Neuronal stem cell (in vitro differentiated cells): ENCODE measurements at regions not wholly inside any gene's neighbourhood (a gene's known extent, or its start where the extent isn't known, plus 50 kb on each side); places are given as distances from the start of the nearest gene placed in this dataset.

Experiments
- DNase-seq: peaks from one replicate; pipeline ENCODE4 v3.0.0-alpha.2; 2013; ENCODE audit warnings: low spot score
- H2AFZ ChIP-seq: one replicate; pipeline ENCODE4 v1.6.1; 2013; ENCODE audit warnings: mild to moderate bottlenecking, low read length, inconsistent platforms
- H2AK5ac ChIP-seq: 2 replicates; pipeline ENCODE4 v1.6.1; 2013; ENCODE audit warnings: low read depth, mild to moderate bottlenecking, inconsistent platforms, low read length, moderate library complexity, mixed read lengths
- H2BK120ac ChIP-seq: 2 replicates; pipeline ENCODE4 v1.6.1; 2013; ENCODE audit warnings: low read depth, mild to moderate bottlenecking, inconsistent platforms, low read length, moderate library complexity, mixed read lengths
- H2BK12ac ChIP-seq: one replicate; pipeline ENCODE4 v1.6.1; 2013; ENCODE audit warnings: low read length, inconsistent platforms
- H2BK15ac ChIP-seq: 2 replicates; pipeline ENCODE4 v1.6.1; 2013; ENCODE audit warnings: mild to moderate bottlenecking, low read length, inconsistent platforms, mixed read lengths
- H2BK5ac ChIP-seq: one replicate; pipeline ENCODE4 v1.6.1; 2013; ENCODE audit warnings: inconsistent platforms, mild to moderate bottlenecking, low read length, moderate library complexity
- H3K14ac ChIP-seq: one replicate; pipeline ENCODE4 v1.6.1; 2013; ENCODE audit warnings: low read length, inconsistent platforms
- H3K18ac ChIP-seq: 2 replicates; pipeline ENCODE4 v1.6.1; 2013; ENCODE audit warnings: low read length, inconsistent platforms
- H3K23ac ChIP-seq: 2 replicates; pipeline ENCODE4 v1.6.1; 2013; ENCODE audit warnings: low read depth, mild to moderate bottlenecking, mixed read lengths, low read length, inconsistent platforms; ENCODE audit not compliant: poor library complexity
- H3K27ac ChIP-seq: replicated peaks from 3 replicates; pipeline ENCODE4 v1.5.1; 2013; ENCODE audit warnings: low read length, inconsistent platforms
- H3K27me3 ChIP-seq, 3 experiments: 2 replicates each; pipeline ENCODE4 v1.6.1; 2013; ENCODE audit warnings: low read length in 3 of 3, mild to moderate bottlenecking in 2 of 3, inconsistent platforms in 1 of 3, low read depth in 1 of 3, mixed read lengths in 1 of 3, moderate library complexity in 1 of 3; ENCODE audit not compliant: control insufficient read depth in 3 of 3, insufficient read depth in 3 of 3
- H3K36me3 ChIP-seq, 2 donors: replicated peaks in 1 of 2; 2 replicates each; pipeline ENCODE4 v1.6.1; 2013; ENCODE audit warnings: low read length in 2 of 2; ENCODE audit not compliant: control insufficient read depth in 2 of 2, insufficient read depth in 2 of 2
- H3K4ac ChIP-seq: 2 replicates; pipeline ENCODE4 v1.6.1; 2013; ENCODE audit warnings: inconsistent platforms, mild to moderate bottlenecking, low read length, moderate library complexity
- H3K4me1 ChIP-seq, 2 donors: 1 replicate in 1 of 2; 2 replicates in 1 of 2; pipeline ENCODE4 v1.6.1; 2013; ENCODE audit warnings: low read length in 2 of 2, low read depth in 1 of 2; ENCODE audit not compliant: control insufficient read depth in 2 of 2, insufficient read depth in 1 of 2
- H3K4me2 ChIP-seq: one replicate; pipeline ENCODE4 v1.6.1; 2013; ENCODE audit warnings: mild to moderate bottlenecking, low read length, inconsistent platforms; ENCODE audit not compliant: insufficient read depth, poor library complexity, severe bottlenecking
- H3K4me3 ChIP-seq, 2 donors: 2 replicates each; pipeline ENCODE4 v1.5.1; 2013; ENCODE audit warnings: low read length in 2 of 2, mild to moderate bottlenecking in 2 of 2, inconsistent platforms in 1 of 2, moderate library complexity in 1 of 2
- H3K79me1 ChIP-seq: one replicate; pipeline ENCODE4 v1.6.1; 2013; ENCODE audit warnings: low read depth, mild to moderate bottlenecking, inconsistent platforms, low read length, moderate library complexity
- H3K9ac ChIP-seq: one replicate; pipeline ENCODE4 v1.6.1; 2013; ENCODE audit warnings: mild to moderate bottlenecking, low read depth, low read length, inconsistent platforms; ENCODE audit not compliant: poor library complexity
- H3K9me3 ChIP-seq, 2 donors: replicated peaks in 1 of 2; 2 replicates each; pipeline versions ENCODE3 to v1.6.1; 2013; ENCODE audit warnings: low read length in 2 of 2, mild to moderate bottlenecking in 2 of 2, inconsistent platforms in 1 of 2, low read depth in 1 of 2, mixed read lengths in 1 of 2, moderate library complexity in 1 of 2; ENCODE audit not compliant: control insufficient read depth in 2 of 2, insufficient read depth in 1 of 2
- H4K8ac ChIP-seq: one replicate; pipeline ENCODE4 v1.6.1; 2013; ENCODE audit warnings: low read depth, mild to moderate bottlenecking, inconsistent platforms, low read length, moderate library complexity
- H4K91ac ChIP-seq: one replicate; pipeline ENCODE4 v1.6.1; 2013; ENCODE audit warnings: low read length, low read depth, mild to moderate bottlenecking, inconsistent platforms; ENCODE audit not compliant: poor library complexity
- WGBS, 2 donors: extraction: QIAGEN DNeasy Blood & Tissue Kit; methylation state at CpG; one replicate each; pipeline ENCODE4 v1.1.7; 2013; ENCODE audit warnings: missing lambda C conversion rate in 2 of 2, mixed read lengths in 1 of 2; ENCODE audit not compliant: insufficient read length in 2 of 2, insufficient replicate concordance in 1 of 2; ENCODE audit errors: extremely low coverage in 2 of 2; 5-methylcytosine and 5-hydroxymethylcytosine counted together

GRCh38 chr13:30359991-30360390 is 52.6 kb upstream of the KATNAL1 start:
- H2BK120ac ChIP-seq: no peak overlapping the region
- H4K91ac ChIP-seq: no peak overlapping the region
- H3K4me3 ChIP-seq: no peak overlapping the region
- no peak overlapping the region for H2BK12ac ChIP-seq
- peaks cover 0 to 1% of the 10 kb centered on the region in 2 donors for H3K4me1 ChIP-seq
- WGBS, 2 donors: no CpG with 5 or more reads among the region's 2 CpGs
- no peak overlapping the region for H3K18ac ChIP-seq
- no peak overlapping the region for H2BK15ac ChIP-seq
- H3K27me3 ChIP-seq: peaks cover 0 to 7% (median 0%) of the 10 kb centered on the region in 3 experiments
- no peak overlapping the region for H2AK5ac ChIP-seq
- DNase-seq: no peak
- H2AFZ ChIP-seq: no peak overlapping the region
- no peak overlapping the region for H3K27ac ChIP-seq
- H3K79me1 ChIP-seq: no peaks in the 10 kb centered on the region
- H3K4ac ChIP-seq: no peak overlapping the region
- no peak overlapping the region for H3K23ac ChIP-seq
- H3K9ac ChIP-seq: no peak overlapping the region
- H3K9me3 ChIP-seq: no peaks in the 10 kb centered on the region
- H3K36me3 ChIP-seq: no peaks in the 10 kb centered on the region
- no peak overlapping the region for H3K4me2 ChIP-seq
- no peak overlapping the region for H4K8ac ChIP-seq
- H2BK5ac ChIP-seq: no peak overlapping the region
- no peak overlapping the region for H3K14ac ChIP-seq

DNA sequence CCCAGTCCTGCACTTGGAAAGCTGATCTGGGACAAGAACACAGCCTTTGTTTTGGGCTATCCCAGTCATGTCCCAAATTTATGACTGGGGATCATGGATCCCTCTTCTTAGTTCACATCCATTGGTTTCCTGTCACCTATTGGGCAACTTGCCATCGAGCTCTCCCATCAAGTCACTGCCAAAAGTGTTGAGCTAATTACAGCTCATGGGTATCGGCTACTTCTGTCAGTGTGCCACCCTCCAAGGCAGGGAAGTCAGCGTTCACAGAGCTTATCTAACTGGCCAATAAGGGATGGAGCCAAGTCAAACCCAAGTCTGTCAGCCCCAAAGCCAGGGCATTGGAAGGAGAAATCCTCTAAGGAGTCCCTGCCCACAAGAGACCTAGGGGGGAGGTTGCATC is 53.2 kb upstream of the KATNAL1 start:
- Histone ChIP-seq H3K27me3 (peaks cover 0 to 7% (median 0%) of the 10 kb centered on the region in 3 experiments), H2AFZ (no peak overlapping the region), H3K9me3 (no peaks in the 10 kb centered on the region), H3K4me2 (no peak overlapping the region), H3K23ac (no peak overlapping the region), H2BK5ac (no peak overlapping the region), H3K4ac (no peak overlapping the region), H3K9ac (no peak overlapping the region), H4K8ac (no peak overlapping the region), H3K36me3 (no peaks in the 10 kb centered on the region), H3K18ac (no peak overlapping the region), H3K4me3 (no peak overlapping the region), H3K27ac (no peak overlapping the region), H2BK15ac (no peak overlapping the region), H2BK12ac (no peak overlapping the region), H3K14ac (no peak overlapping the region), H3K79me1 (no peaks in the 10 kb centered on the region), H2BK120ac (no peak overlapping the region), H2AK5ac (no peak overlapping the region), H3K4me1 (peaks cover 3 to 4% of the 10 kb centered on the region in 2 donors), H4K91ac (no peak overlapping the region)
- WGBS, 2 donors: no CpG with 5 or more reads among the region's 3 CpGs
- DNase-seq: no peak

DNA sequence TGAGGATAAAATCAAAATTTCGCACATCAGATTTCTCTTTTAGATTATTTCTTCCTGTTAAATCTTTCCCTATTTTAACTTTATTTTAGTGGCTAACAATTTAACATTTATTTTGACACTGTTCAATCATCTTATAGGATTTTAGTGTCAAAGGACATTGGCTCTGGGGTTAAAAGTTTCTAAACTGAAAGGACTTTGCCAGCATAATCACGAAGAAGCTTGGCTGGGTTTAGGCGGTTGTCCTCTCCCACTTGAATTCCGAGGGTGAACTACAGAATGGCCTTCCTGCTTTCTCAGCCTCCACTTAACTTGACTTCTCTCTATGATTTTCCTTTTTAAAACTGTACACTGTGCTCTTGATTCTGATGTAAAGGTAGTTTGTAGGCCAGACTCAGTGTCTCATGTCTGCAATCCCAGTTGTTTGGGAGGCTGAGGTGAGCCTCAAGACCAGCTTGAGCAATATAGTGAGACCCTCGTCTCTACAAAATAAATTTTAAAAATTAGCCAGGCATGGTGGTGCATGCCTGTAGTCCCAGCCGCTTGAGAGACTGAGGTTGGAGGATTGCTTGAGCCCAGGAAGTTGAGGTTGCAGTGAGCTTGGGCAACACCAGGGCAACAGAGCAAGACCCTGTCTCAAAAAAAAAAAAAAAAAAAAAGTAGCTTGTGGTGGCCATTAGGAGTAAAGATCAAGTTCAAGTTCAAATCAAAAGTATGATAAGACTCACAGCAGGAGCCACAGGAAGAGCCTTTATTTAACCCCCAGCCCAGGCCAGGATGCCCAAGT is 54.8 kb upstream of the KATNAL1 start:
- no peak overlapping the region for H2BK120ac ChIP-seq
- no peak overlapping the region for H3K27ac ChIP-seq
- H4K8ac ChIP-seq: no peak overlapping the region
- H2BK15ac ChIP-seq: no peak overlapping the region
- H3K79me1 ChIP-seq: no peaks in the 10 kb centered on the region
- no peak overlapping the region for H3K23ac ChIP-seq
- no peaks in the 10 kb centered on the region for H3K36me3 ChIP-seq
- no peak overlapping the region for H3K9ac ChIP-seq
- H2BK12ac ChIP-seq: no peak overlapping the region
- no peak overlapping the region for H2AFZ ChIP-seq
- no peak overlapping the region for H3K4ac ChIP-seq
- DNase-seq: no peak
- H2BK5ac ChIP-seq: no peak overlapping the region
- no peaks in the 10 kb centered on the region for H3K9me3 ChIP-seq
- peaks cover 0 to 7% (median 0%) of the 10 kb centered on the region in 3 experiments for H3K27me3 ChIP-seq
- H3K4me2 ChIP-seq: no peak overlapping the region
- no peak overlapping the region for H2AK5ac ChIP-seq
- peaks cover 3 to 4% of the 10 kb centered on the region in 2 donors for H3K4me1 ChIP-seq
- no peak overlapping the region for H3K18ac ChIP-seq
- H3K14ac ChIP-seq: no peak overlapping the region
- H3K4me3 ChIP-seq: no peak overlapping the region
- H4K91ac ChIP-seq: no peak overlapping the region
- no CpG with 5 or more reads among the region's 6 CpGs for WGBS, 2 donors

DNA sequence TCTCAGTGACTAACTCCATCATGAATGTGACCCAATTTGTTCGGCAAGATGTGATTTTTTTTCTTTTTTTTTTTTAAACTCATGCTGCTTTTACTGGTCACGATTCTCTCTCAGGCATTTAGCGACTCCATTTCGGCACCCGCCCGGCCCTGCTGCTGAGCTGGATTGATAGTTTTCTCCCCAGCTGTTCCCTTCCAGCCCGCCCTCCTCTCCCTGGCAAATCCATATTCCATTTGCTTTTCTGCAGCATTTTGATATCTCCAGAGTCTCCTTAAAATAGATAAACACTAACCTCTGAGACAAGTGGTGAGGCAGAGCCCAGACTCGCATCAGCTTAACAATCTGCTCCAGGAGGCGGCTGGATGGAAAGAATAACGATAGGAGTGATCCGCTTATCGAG is 55.5 kb upstream of the KATNAL1 start:
- no peak overlapping the region for H3K27ac ChIP-seq

More for the DNA sequence above, 55.5 kb upstream of the KATNAL1 start:
- Histone ChIP-seq H3K4me3 (no peak overlapping the region), H2AK5ac (no peak overlapping the region), H2BK15ac (no peak overlapping the region), H3K23ac (no peak overlapping the region), H4K91ac (no peak overlapping the region), H2BK5ac (no peak overlapping the region), H3K4me2 (no peak overlapping the region), H4K8ac (no peak overlapping the region), H3K27me3 (peaks cover 0 to 7% (median 0%) of the 10 kb centered on the region in 3 experiments), H3K4ac (no peak overlapping the region), H2AFZ (no peak overlapping the region), H2BK12ac (no peak overlapping the region), H3K4me1 (peaks cover 3 to 4% of the 10 kb centered on the region in 2 donors), H3K9ac (no peak overlapping the region), H3K18ac (no peak overlapping the region), H3K79me1 (no peaks in the 10 kb centered on the region), H2BK120ac (no peak overlapping the region), H3K14ac (no peak overlapping the region), H3K36me3 (no peaks in the 10 kb centered on the region), H3K9me3 (no peaks in the 10 kb centered on the region)
- WGBS, 2 donors: no CpG with 5 or more reads among the region's 12 CpGs
- no peak for DNase-seq
